Stimulated activated CD4-positive, alpha-beta T cell treated with anti-CD3 and anti-CD28 coated beads, Interleukin-4, amount 100 ng/mL, for 24 hours (primary cell): ENCODE measurements at regions not wholly inside any gene's neighbourhood (a gene's known extent, or its start where the extent isn't known, plus 50 kb on each side); places are given as distances from the start of the nearest gene placed in this dataset.
"Not testable (repeated sequence)": the region's sequence is repeated elsewhere in the genome, so short reads cannot be mapped to it uniquely, and the experiment has no call there.

Experiments used
- DNase-seq: peaks from one replicate; pipeline ENCODE4 v3.0.0-alpha.2; 2020

- DNase-seq = no peak
Observed at GRCh38 chr18:61669320-61669719, 223.5 kb downstream of the RNF152 start.

DNA sequence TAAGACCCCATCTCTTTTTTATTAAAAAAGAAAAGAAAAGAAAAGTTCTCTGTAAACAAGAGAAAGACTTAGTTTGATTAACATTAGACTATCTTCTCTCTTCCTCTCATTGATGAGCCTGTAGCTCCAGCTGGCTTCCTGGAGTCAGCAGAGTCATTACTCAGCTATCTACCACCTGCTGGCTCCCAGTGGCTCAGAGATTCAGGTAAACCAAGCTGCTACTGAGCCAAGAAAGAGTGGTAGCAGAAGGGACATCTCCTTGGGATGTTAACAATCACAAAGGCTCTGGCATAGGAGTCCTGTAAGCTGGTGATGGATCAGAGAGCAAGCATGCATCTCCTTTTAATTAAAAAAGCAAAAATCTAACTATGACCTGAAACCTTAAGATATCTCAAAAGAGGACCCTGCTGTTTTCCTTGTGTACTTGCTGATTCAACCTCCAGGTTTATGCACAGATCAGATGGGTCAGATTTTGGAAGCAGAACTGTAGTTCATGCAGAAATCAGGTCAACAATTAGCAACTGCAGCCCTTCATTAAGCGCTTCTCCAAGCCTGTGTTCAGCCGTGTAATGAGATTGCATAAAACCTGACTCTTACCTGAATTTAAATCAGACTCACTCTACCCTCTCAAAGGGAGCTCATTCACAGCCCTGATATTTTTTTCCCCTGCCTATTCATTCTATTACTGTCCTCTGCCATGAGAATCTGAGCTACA lies 225.8 kb downstream of the RNF152 start:
- no peak for DNase-seq

- no peak for DNase-seq
Observed at GRCh38 chr18:61664419-61665084, 228.3 kb downstream of the RNF152 start.

- DNase-seq = no peak
Observed at GRCh38 chr18:61662726-61663125, 230.1 kb downstream of the RNF152 start.

GRCh38 chr18:61658431-61658830 lies 234.4 kb downstream of the RNF152 start:
- DNase-seq = no peak

DNA sequence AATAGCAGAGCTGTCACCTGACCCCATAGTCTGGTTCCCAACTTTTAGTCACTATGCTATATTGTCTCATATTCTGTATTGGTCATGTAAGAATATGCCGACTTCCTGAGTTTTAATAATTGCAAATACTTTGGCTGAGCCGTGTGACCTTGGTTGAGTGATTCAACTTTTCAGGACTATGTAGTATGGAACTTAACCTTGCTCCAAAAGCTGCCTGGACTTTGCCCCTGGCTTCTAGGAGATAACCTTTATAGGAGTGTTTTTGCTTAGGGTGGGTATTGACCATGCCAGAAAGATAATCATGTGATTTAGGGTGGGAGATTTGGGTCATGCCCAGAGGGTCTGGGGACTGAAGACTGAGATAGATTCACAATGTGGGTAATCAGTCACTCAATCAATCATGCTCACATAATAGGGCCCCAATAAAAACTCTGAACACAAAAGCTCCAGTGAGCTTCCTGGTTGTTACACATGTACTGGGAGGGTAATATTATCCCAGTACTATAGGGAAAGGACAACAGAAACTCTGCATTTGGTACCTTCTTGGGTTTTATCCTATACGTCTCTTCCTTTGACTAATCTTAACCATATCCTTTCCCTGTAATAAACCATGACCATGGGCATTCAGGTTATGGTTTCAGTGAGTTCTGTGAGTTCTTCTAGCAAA lies 235.6 kb downstream of the RNF152 start:
- DNase-seq = no peak

DNA sequence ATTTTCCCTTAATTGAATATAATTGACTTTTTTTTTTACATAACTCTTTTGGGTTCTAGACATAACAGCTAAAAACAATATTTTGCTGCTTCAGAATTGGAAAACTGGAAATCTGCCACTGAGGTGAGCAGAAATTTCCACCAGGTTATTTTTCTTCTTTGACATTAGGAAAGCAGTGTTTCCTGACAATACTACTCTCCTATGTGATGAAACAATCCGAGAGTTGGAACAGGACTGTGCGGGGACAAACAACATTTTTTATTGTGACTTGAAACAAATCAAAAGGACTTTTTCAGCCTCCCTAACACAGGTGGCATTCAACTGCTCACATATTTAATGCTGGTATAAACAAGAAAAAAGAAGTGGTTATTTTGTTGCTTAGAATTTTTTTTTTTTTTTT lies 237.2 kb downstream of the RNF152 start:
- no peak for DNase-seq

GRCh38 chr18:61653823-61654551 lies 238.8 kb downstream of the RNF152 start:
- DNase-seq = no peak

GRCh38 chr18:61651880-61652268 lies 240.9 kb downstream of the RNF152 start:
- DNase-seq = no peak

DNA sequence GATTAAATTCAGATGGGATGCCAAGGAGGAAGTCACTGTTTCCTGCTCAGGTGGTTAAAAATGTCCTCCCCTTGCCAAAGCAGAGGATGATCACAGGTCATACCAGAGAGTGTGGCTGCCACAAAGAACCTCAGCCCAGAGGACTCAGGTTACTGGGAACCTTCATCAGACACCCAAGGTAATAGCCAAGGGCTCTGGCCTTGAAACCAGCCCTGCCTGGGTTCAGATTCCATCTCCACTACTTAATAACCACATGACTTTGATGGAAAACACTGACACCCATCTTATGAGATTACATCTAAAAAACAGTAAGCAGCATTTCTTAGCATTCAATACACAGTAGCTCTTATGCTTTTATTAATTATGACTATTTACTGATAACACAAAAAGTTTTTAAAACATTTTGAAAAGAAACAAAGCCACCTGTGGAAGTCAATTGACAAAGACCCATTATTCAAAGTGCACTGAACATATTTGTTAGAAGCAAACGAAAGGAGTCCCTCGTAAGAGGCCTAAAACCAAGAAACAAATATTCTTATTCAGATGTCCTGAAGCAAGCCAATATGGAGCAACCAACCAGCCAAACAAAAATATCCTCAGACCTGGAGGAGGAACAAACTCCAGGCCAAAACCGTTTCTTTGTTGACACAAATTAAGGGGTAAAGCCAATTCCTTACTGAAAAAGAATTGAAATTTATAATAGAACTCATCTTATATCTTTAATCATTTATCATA lies 241.5 kb downstream of the RNF152 start:
- no peak for DNase-seq

DNA sequence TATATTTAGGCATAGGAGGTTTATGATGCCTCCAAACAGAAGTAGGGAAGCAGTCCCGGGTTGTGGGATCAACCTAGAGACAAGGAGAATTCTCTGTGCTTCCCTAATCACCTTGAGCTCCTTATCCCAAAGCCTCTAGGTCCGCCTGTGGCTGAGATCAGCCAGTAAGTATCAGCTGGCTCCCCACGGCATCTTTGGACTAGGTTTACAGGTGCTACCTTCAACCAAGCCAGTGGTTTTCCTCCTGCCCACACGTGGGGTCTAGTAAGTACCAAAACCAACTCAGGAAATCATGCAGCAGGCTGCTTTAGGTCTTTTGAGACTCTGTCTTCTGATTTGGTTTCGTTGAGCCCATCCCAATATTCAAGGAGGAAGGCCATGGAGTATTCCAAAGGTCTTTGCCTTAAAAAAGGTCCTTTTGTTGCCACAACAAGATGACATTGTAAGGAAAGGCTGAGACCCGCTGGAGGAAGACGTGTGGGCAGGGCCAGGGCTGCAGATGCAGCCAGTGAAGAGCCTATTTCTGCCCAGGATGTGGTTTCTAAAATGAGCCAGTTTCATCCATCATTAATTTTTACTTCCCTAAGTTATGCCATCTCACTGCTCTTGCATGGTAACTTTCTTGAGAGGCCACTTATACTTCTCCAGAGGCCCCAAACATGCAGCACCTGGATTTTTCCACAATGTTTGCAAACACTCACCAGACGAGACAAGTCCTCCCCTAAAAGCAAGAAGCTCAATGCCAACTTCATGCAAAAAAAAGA lies 248.7 kb downstream of the RNF152 start:
- DNase-seq = no peak

GRCh38 chr18:61639886-61640285 lies 252.9 kb downstream of the RNF152 start:
- DNase-seq = no peak

GRCh38 chr18:61637905-61638595 lies 254.8 kb downstream of the RNF152 start:
- no peak for DNase-seq

DNA sequence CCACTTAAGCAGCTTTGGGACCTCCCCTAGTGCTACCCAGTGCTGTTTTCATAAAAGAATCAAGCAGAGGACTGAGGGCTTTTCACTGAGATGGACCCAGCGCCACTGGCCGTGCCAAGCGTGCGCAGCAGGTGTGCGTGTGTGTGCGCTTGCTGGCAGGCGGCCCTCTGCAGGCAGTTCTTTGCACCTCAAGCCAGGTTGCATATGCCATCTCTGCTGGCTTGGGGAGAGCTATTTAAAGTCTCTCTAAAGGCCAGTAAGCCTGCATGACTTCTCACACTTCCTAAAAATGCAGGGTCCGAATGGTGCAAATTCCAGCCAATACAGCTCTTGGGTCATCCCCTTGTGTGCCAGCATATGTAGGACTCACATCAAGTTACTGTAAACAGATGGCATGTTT lies 255.5 kb downstream of the RNF152 start:
- no peak for DNase-seq

GRCh38 chr18:61635901-61636528 lies 256.8 kb downstream of the RNF152 start:
- peak; percentile 43 for DNase-seq

GRCh38 chr18:61628085-61628484 lies 264.7 kb downstream of the RNF152 start:
- no peak for DNase-seq

DNA sequence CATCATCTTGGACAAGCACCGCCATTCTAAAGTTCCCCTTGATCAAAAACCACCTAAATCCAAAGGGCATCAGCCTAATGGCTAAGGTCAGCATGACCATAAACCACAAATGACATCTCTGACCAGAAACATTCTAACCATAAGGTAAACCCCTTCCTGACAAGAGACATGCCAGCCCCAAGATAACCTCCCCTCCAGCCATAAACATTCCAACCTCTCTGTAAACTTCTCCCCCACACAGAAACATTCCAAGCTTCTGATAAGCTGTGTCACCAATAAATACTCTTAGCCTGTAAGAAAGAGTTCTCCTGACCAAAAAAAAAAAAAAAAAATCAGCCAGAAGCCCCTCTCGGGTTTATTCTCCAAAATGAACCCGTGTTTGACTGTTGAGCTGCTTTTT lies 268.2 kb downstream of the RNF152 start:
- not testable (repeated sequence) for DNase-seq

- DNase-seq = no peak
Observed at GRCh38 chr18:61619783-61620182, 273.0 kb downstream of the RNF152 start.

DNA sequence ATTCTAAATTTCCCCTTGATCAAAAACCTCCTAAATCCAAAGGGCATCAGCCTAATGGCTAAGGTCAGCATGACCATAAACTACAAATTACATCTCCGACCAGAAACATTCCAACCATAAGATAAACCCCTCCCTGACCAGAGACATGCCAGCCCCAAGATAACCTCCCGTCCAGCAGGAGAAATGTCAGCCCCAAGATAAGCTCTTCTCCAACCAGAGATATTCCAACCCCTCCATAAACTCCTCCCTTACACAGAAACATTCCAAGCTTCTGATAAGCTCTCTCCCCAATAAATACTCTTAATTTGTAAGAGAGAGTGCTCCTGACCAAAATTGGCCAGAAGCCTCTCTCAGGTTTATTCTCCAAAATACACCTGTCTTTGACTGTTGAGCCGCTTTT lies 274.0 kb downstream of the RNF152 start:
- no peak for DNase-seq

DNA sequence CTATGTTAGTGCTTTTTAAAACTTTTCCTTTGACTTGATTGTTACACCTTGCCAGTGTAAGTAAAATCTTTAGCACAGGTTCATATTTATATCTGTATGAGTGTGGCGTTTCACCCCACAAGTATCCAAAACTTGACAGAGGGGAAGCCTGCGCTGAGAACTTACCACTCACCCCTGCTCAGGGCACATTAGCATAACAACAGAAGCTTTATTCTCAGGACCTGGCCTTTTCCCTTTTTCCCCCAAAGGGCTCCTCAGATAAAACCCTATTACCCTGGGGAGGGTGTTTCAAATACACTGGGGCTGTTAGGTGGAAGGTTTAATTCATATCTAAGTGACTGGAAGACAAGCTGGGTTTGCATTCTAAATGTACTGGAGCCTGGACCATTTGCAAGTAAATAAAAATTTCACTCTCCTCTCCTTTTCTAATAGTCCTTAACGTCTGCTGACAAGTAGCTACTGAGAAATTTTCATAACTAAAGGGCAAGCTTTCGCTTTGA lies 276.6 kb downstream of the RNF152 start:
- DNase-seq = no peak

- no peak for DNase-seq
Observed at GRCh38 chr18:61612517-61612916, 279.3 kb downstream of the CDH20 start.
